ENCODE measurements at regions not wholly inside any gene's neighbourhood (a gene's known extent, or its start where the extent isn't known, plus 50 kb on each side); places are given as distances from the start of the nearest gene placed in this dataset.

DNA sequence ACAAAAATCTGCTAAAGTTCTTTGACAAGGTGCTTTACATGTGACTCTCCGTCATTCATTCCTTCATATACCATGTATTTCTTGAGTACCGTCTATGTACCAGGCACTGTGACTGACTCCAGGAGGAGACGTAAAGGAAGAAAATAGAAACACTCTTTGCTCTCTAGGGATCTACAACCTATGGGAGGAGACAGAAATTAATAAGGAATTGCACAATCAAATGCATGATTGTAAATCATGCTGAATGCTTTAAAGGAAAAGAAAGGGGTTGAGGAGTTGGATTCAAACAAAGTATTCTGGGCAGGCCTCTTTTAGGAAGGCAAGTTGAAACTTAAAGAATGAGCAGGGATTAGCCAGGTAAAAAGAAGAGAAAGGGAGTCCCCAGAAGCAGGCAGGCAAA is 239.1 kb upstream of the FGGY start:
- DNase-seq (ENCODE audit: low spot score) = no peak

GRCh38 chr1:59058665-59059439 is 238.0 kb upstream of the FGGY start:
- no peak for DNase-seq (ENCODE audit: low spot score)

- no peak for DNase-seq (ENCODE audit: low spot score)
Measured at GRCh38 chr1:59061876-59062275, 235.0 kb upstream of the FGGY start.

DNA sequence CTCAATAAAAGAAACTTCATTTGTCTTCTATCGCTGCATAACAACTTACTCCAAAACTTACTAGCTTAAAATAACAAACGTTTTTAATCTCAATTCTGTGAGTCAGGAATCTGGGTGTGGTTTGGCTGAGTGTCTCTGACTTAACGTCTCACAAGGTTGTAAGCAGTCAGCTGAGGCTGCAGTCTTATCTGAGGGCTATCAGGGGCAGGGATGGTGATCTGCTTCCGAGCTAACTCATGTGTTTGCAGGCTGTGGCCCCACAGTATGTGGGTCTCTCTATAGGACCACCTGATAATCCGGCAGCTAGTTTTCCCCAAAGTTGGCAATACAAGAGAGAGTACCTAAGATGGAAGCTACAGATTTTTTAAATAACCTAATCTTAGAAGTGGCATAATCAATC is 234.2 kb upstream of the FGGY start:
- peak; percentile 34 for DNase-seq (ENCODE audit: low spot score)

DNA sequence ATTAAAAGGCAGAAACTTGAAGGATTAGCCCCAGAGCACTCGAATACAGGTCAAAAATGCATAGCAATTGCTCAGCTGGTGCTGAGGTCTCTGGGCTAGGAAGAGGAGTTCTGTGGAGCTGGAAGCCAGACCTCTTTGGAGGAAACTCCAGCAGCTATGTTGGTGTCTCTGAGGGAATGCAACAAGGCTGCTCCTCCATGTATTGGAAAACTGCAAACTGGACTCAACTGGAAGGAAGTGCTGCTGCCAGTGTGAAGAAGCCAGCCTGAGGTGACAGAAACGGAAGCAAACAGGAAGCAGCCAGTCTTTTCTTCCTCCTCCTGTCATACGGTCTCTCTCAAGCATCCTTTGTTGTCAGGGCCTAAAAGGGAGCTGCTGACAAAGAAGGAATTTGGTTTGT is 233.4 kb upstream of the FGGY start:
- DNase-seq (ENCODE audit: low spot score) = no peak

DNA sequence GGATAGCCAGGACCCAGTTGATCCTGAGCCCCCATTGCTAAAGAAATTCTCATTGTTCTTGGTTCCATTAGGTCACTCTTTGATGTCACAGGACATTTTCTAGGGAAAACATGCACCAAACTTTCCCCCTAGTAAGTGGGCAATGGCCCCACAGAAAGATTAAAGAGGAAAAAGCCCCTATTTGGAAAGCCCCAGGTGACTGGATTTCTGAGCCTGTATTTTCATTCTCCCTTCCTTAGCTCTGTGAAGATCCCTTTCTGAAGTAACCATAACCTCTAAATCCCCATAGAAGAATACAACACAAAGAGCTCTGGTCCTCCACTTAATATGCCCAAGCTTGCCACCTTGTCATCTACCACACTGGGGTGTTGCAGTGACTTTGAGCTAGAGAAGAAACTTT is 232.3 kb upstream of the FGGY start:
- no peak for DNase-seq (ENCODE audit: low spot score)

- no peak for DNase-seq (ENCODE audit: low spot score)
Measured at GRCh38 chr1:59066236-59066635, 230.7 kb upstream of the FGGY start.

GRCh38 chr1:59070610-59071009 is 226.3 kb upstream of the FGGY start:
- DNase-seq (ENCODE audit: low spot score) = no peak

DNA sequence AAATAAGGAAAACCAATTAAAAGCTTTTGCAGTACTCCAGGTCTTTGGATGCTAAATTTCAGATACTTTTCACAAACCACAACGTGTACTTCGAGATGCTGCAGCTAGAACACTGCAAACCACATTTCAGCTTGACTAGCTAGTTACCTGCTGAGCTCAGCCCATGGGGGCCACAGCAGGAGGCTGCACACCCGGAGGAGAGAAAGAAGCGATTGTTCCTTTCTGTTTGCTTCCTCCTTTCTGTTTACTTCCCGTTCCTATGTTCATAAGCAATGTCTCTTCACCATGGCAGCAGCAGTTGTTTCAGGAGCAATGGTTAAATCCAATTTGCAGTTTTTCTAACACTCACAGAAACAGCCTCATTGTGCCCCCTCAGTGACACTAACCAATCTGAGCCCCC is 225.6 kb upstream of the FGGY start:
- DNase-seq (ENCODE audit: low spot score) = peak; percentile 4

DNA sequence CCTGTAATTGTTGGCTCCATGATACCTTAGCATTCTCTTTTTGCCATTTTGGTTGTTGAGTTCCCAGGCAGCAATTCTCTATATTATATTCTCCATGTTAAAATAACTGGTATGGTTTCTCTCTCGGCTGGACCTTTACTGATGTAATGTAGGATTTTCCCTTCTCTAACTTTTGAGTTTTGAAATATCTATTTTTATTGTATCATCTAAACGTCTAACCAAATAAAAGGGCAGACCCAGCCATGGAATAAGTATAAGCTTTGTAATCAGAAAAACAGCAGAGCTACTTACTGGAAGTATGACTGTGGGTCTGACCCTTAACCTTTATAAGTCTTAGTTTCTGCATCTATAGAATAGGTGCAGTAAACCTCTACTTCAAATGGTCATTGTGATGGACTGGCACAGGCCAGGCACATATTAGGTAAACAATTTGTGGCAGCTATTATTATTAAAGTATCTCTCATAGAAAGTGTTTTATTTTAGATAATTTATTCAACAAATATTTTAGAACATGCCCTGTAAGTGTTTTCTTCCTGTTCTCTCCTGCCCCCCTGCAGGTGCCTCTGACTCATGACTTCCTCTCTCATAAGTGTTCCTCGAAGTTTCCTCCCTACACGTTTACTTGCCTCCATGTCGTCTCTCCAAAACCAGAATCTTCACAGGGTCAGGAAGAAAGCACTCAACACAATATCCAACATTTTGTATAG is 224.9 kb upstream of the FGGY start:
- DNase-seq (ENCODE audit: low spot score) = no peak

DNA sequence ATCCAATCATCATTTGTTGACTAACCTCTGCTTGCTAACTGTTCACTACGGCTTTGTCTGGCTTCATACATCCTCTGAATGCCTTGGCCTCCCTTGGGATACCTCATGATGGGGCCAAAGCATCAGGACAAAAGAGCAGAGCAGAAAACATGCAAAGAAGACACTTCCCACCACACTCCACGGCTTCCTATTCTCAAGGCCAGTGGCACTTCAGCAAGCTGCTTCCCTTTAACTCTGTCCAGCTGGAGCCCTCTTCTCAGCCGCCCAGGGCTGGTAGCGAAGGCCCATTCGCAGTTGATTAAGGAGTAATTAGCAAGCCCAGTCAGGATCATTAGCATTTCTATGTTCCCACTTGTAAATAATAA is 224.3 kb upstream of the FGGY start:
- DNase-seq (ENCODE audit: low spot score) = no peak

GRCh38 chr1:59074598-59074997 is 222.3 kb upstream of the FGGY start:
- DNase-seq (ENCODE audit: low spot score) = no peak

GRCh38 chr1:59075021-59075420 is 221.9 kb upstream of the FGGY start:
- DNase-seq (ENCODE audit: low spot score) = no peak

DNA sequence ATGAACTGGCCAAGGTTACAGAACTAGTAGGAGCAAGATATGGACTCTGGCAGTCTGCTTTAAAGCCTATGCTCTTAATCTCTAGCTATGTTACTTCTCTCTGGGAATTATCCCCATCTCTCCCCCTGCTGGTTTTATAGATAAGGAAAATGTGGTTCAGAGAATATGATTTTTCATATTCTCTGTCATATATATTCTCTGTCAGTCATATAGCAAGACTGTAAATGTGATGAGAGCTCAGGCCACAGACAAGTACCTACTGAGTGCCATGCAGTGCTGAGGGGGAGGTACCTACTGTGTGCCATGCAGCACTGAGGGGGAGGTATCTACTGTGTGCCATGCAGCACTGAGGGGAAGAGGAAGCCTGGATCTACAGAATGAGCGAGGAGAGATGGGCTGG is 220.3 kb upstream of the FGGY start:
- no peak for DNase-seq (ENCODE audit: low spot score)

DNA sequence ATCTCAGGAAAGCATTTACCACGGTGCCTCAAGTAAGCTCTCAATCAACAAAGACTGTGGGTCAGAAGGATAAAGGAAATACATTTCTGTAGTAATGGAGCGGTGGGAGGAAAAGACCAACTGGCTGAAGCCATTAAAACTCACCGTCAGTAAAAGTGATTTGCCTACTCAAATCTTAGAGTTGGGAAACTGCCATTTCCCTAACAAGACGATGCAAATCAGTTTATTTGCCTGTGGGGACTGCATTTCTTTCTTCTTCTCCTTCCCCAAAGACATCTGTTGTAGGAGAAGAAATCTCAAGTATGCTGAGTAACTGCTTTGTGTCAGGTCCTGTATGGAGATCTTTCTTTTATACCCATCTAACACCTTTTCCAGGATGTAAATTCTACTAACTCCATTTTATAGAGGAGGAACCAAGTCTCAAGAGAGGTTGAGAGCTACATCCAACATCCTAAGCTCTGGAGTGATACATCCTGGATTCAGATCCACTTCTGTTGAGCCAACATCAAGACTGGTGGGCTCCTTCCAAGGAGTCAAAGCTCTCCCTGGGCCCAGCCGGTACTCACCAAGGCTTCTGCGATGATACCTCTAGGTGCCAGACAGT is 219.3 kb upstream of the FGGY start:
- DNase-seq (ENCODE audit: low spot score) = no peak

DNA sequence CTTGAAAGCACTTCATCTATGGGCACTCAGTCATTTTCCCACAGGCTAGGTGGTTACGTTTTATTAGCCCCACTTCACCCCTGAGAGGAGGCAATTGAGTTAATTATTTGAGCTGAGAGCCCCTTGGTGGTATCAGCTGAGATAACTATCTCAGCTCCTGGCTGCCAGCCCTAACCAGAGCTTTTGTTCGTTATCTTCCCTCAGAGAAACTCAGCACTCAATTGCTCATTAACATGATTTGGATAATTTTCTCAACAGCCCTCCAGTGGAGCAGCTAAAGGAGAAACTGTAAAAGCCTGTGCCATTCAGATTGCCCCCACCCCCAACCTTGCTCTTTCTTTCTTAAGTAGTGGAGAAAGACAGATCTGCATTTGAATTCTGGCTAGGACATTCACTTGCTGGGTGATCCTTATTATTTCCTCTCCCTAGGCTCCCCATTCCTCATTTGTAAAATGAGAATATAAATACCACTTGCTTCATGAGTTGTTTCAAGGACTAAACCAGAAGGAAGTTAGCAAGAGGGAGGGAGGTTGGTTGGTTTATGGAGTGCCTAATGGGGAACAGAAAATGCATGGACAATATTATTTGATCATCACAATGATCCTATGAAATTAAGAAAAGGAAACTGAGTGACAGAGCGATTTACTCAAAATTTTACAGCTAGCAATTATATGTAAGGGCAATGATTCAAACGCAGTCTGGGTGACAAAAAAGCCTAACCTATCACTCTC is 218.7 kb upstream of the FGGY start:
- no peak for DNase-seq (ENCODE audit: low spot score)

DNA sequence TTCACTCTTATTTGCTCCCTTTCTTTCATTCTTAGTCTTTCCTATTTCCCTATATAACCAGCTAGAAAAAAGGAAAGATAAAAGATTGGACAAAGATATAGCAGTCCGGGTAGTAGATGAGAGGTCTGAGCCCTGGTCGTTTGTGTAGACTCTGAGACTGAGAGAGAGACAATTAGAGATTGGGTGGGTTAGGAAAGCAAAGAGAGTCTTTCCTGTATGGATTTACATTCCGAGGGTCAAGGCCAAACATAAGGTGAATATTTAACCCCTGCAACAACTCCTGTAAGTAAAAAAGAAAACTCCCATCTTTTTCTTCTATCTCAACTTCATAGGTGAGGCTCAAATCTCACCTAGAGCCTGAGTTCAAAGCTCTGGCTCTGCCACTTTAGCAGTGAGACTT is 218.0 kb upstream of the FGGY start:
- no peak for DNase-seq (ENCODE audit: low spot score)

DNA sequence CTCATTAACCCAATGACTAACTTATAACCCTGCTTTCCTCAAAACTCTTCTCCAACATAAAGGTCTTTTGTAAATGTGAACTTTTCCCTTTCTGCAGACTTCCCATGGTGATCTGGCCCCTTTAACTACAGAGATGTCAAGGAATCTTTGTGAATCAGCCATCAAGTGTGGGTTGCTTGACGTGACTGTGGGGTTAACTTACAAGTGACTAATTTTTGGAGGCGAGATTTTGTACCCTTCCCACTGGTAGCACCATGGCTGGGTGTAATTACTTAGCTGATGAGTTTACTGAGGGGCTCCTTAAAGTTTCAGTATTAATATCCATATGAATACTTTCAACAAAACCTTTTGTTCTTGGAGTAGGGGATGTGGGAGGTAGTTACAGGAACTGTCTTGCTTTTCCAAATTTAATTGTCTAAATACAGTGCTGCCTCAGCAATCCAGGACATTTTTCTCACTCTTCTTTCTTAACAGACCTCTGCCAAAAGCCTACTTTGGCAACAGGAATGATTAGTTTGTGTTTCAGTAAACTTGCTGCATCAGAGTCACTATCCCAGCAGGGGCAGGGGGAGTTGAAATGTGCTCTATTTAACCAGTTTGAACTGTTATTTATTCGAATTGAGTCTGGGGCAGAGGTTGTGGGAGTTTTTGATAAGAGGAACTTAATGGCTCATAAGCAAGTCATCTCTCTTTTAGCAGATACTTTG is 217.3 kb upstream of the FGGY start:
- DNase-seq (ENCODE audit: low spot score) = no peak

GRCh38 chr1:59081181-59081580 is 215.7 kb upstream of the FGGY start:
- DNase-seq (ENCODE audit: low spot score) = no peak

DNA sequence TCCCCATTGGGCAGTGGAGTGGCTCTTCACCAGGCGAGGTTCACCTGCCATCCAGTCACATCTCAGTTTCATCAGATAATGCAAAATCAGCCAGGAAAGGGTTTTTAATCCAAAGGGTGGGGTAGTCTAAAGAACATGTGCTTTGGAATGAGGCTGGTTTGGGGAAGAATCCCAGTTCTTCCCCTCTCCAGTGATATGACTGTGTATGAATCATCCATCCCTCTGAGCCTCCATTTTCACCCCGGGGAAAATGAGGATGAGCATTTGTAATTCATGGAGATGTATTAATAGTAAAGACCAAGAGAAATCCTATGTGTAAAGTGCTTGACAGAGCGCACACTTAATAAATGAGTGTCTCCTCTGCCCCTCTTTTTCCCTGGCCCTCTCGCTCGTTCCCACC is 215.1 kb upstream of the FGGY start:
- no peak for DNase-seq (ENCODE audit: low spot score)

DNA sequence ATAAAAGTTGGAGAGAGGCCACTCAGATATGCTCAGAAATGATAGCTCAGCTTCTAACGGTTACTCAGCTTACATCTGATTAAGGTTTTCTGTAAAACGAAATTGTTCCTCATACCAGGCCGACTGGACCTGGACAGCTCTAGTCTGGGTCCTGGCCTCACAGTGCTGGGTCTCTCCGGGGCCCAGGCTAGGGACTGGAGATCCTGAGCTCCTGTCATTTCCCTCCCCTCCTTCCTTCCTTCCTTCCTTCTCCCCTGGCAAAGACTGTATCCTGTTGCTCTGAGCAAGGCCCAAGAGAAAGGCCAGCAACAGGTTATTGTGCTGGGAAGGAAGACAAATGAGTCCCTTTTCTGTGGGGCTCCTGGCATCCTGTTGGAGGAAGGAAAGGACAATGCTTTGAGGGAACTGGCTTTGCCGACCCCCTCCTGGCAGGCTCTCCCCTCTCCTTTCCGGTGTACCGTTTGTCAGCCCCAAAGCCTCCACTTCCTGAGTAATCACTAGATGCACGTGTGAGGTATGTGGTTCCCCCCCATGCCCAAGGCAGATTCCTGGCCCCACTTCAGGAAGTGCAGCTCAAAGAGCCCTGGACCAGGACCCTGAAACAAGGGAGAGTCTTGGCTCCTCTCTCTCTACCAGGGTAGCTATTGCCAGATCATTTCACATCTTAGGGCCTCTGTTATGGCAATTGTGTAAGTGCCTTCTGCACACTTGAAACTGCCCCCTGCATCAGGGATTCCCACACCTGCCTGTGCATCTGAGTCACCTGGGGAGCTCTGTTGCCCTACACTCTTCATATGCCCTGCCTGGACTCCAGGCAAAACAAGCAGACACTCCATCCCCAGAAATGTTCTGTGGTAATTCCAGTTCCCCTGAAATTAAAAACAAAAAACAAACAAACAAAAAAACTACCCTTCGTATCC is 212.7 kb upstream of the FGGY start:
- DNase-seq (ENCODE audit: low spot score) = no peak

Data from LoVo (cell line).